HCT116 (cell line): ENCODE measurements at regions not wholly inside any gene's neighbourhood (a gene's known extent, or its start where the extent isn't known, plus 50 kb on each side); places are given as distances from the start of the nearest gene placed in this dataset.

Source experiments
- ATAC-seq: fragments of 200-7000 bp; cut with Tn5 transposase; 2 replicates; pipeline ENCODE4 v1.9.1; 2020; ENCODE audit warnings: mild to moderate bottlenecking, moderate library complexity
- BruUV-seq: library from RNA; stranded (reverse); fragments of 400-500 nt; replicated peaks from 2 replicates; lab custom pipeline; 2021; lab: Mats Ljungman, UMichigan
- CTCF ChIA-PET: fragments of 300-600 bp; sonication (Branson Sonifier 250); formaldehyde crosslinking; loops from one replicate; lab custom pipeline; 2021; ENCODE audit warnings: antibody characterized with exemption; lab: Charles Lee
- POLR2A ChIA-PET: fragments of 300-600, 350-600 bp; sonication (Branson Sonifier 250); formaldehyde crosslinking; loops from one replicate; lab custom pipeline; 2021; ENCODE audit warnings: antibody characterized with exemption; lab: Charles Lee
- RAD21 ChIA-PET, 2 experiments: fragments of 300-600 bp; sonication (Branson Sonifier 250); formaldehyde crosslinking; loops; one replicate each; lab custom pipeline; 2023; ENCODE audit warnings: low total read pairs in 2 of 2; ENCODE audit not compliant: uncharacterized antibody in 2 of 2, unreplicated experiment in 2 of 2, low non-redundant PET in 1 of 2; lab: Charles Lee
- DNase-seq: peaks from one replicate; pipeline ENCODE4 v3.0.0-alpha.2; 2010; ENCODE audit warnings: low read depth, low spot score
- H2AFZ ChIP-seq: fragments of 200-600 bp; shearing (Covaris generic), sonication (generic); 2 replicates; pipeline ENCODE4 v1.6.1; 2017; ENCODE audit warnings: low read depth, mixed run types, mixed read lengths, antibody characterized with exemption, low read length; ENCODE audit not compliant: poor library complexity, severe bottlenecking
- H3K27ac ChIP-seq: 2 replicates; pipeline ENCODE4 v1.5.1; 2012; ENCODE audit warnings: low read depth, low read length
- H3K27me3 ChIP-seq: fragments of 200-600 bp; sonication (generic); 2 replicates; pipeline ENCODE4 v1.6.1; 2016; ENCODE audit warnings: mixed run types, low read length, mixed read lengths; ENCODE audit not compliant: insufficient read depth
- H3K36me3 ChIP-seq, 2 experiments: fragments of 200-500 bp in 1 of 2; fragments of 200-600 bp in 1 of 2; sonication (Bioruptor generic) in 1 of 2; sonication (generic) in 1 of 2; 2 replicates each; pipeline versions ENCODE4 v1.5.1 to v1.6.1; 2014 to 2016; ENCODE audit warnings: low read length in 2 of 2, inconsistent platforms in 1 of 2, mixed read lengths in 1 of 2, mixed run types in 1 of 2; ENCODE audit not compliant: insufficient read depth in 2 of 2, control insufficient read depth in 1 of 2
- H3K4me1 ChIP-seq, 2 experiments: fragments of 200-600 bp in 1 of 2; sonication (generic) in 1 of 2; 2 replicates each; pipeline versions ENCODE4 v1.5.1 to v1.6.1; 2012 to 2017; ENCODE audit warnings: low read length in 2 of 2, inconsistent platforms in 1 of 2, mild to moderate bottlenecking in 1 of 2, mixed read lengths in 1 of 2, mixed run types in 1 of 2, moderate library complexity in 1 of 2; ENCODE audit not compliant: insufficient read depth in 2 of 2, control insufficient read depth in 1 of 2
- H3K4me2 ChIP-seq: fragments of 200-600 bp; sonication (generic); 2 replicates; pipeline ENCODE4 v1.6.1; 2017; ENCODE audit warnings: mixed run types, low read length, mixed read lengths
- H3K4me3 ChIP-seq, 2 experiments: fragments of 200-600 bp in 1 of 2; sonication (generic) in 1 of 2; replicated peaks in 1 of 2; 2 replicates each; pipeline ENCODE4 v1.5.1; 2011 to 2016; ENCODE audit warnings: low read length in 2 of 2, control low read depth in 1 of 2, low read depth in 1 of 2, mild to moderate bottlenecking in 1 of 2, mixed read lengths in 1 of 2, mixed run types in 1 of 2
- H3K79me2 ChIP-seq: fragments of 200-600 bp; sonication (generic); 2 replicates; pipeline ENCODE4 v1.6.1; 2017; ENCODE audit warnings: mild to moderate bottlenecking, mixed run types, low read length, moderate library complexity, mixed read lengths; ENCODE audit not compliant: insufficient read depth
- H3K9ac ChIP-seq: fragments of 200-600 bp; sonication (generic); 2 replicates; pipeline ENCODE4 v1.6.1; 2016; ENCODE audit warnings: low read length, mixed read lengths
- H3K9me2 ChIP-seq: fragments of 200-600 bp; sonication (generic), shearing (Covaris generic); 2 replicates; pipeline ENCODE4 v1.6.1; 2017; ENCODE audit warnings: mixed run types, mild to moderate bottlenecking, moderate library complexity; ENCODE audit not compliant: insufficient read depth
- H3K9me3 ChIP-seq, 2 experiments: fragments of 200-500 bp in 1 of 2; fragments of 200-600 bp in 1 of 2; sonication (Bioruptor generic) in 1 of 2; sonication (generic) in 1 of 2; 2 replicates each; pipeline ENCODE4 v1.6.1; 2014 to 2017; ENCODE audit warnings: low read length in 2 of 2, mixed read lengths in 2 of 2, inconsistent platforms in 1 of 2, low read depth in 1 of 2, mild to moderate bottlenecking in 1 of 2, mixed run types in 1 of 2, moderate library complexity in 1 of 2; ENCODE audit not compliant: control insufficient read depth in 1 of 2, insufficient read depth in 1 of 2
- H4K20me1 ChIP-seq: fragments of 200-600 bp; sonication (generic), shearing (Covaris generic); 2 replicates; pipeline ENCODE4 v1.6.1; 2017; ENCODE audit warnings: mixed run types, mild to moderate bottlenecking, moderate library complexity; ENCODE audit not compliant: insufficient read depth
- CBX3 ChIP-seq: IDR thresholded peaks from 2 replicates; pipeline ENCODE4 v1.6.1; 2012; ENCODE audit warnings: low read depth
- FOSL1 ChIP-seq: IDR thresholded peaks from 2 replicates; pipeline ENCODE4 v1.6.1; 2012; ENCODE audit warnings: low read depth
- JUND ChIP-seq: IDR thresholded peaks from 2 replicates; pipeline ENCODE4 v1.6.1; 2012
- MAX ChIP-seq: IDR thresholded peaks from 2 replicates; pipeline ENCODE4 v1.6.1; 2012
- SP1 ChIP-seq: IDR thresholded peaks from 2 replicates; pipeline ENCODE4 v1.6.1; 2012; ENCODE audit warnings: low read depth
- SRF ChIP-seq: IDR thresholded peaks from 2 replicates; pipeline ENCODE4 v1.6.1; 2012; ENCODE audit warnings: low read depth
- YY1 ChIP-seq: IDR thresholded peaks from 2 replicates; pipeline ENCODE4 v1.6.1; 2011; ENCODE audit warnings: low read length, low read depth, moderate library complexity, mild to moderate bottlenecking; ENCODE audit not compliant: insufficient replicate concordance; ENCODE audit errors: extremely low read depth
- intact Hi-C: fragments of 100-400 bp; cut with micrococcal nuclease; formaldehyde crosslinking; loops from 2 replicates; pipeline ENCODE4 v1.10.0; 2022
- TF ChIP-seq, protein P1 (sequence below): IDR thresholded peaks from 2 replicates; pipeline ENCODE4 v1.6.1; 2012
- TF ChIP-seq, protein P2 (sequence below): IDR thresholded peaks from 2 replicates; pipeline ENCODE4 v1.6.1; 2012; ENCODE audit warnings: low read depth

DNA sequence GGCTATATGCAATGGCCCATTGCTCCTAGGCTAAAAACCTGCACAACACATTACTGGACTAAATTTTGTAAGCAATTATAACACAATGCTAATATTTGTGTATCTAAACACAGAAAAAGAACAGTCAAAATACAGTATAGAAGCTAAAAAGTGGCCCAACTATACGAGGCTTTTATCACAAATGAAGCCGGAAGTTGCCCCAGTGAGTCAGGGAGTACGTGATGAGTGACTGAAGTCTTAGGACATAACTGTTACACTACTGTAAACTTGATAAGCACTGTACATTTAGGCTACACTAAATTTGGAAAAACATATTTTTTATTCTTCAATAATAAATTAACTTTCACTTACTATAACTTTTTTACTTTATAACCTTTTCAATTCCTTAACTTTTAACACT, 105.2 kb upstream of the PRR16 start:
- Histone ChIP-seq H4K20me1 (no peaks in the 10 kb centered on the region), H3K9me3 (no peaks in the 10 kb centered on the region), H3K9ac (no peak overlapping the region), H3K27me3 (no peaks in the 10 kb centered on the region), H3K79me2 (no peaks in the 10 kb centered on the region), H3K4me3 (no peak overlapping the region), H2AFZ (no peak overlapping the region), H3K27ac (no peak overlapping the region), H3K4me1 (no peaks in the 10 kb centered on the region), H3K4me2 (no peak overlapping the region), H3K36me3 (no peaks in the 10 kb centered on the region), H3K9me2 (no peaks in the 10 kb centered on the region)
- intact Hi-C loops: no loop called here
- CTCF ChIA-PET: no interaction called here
- POLR2A ChIA-PET: no interaction called here
- ATAC-seq (no peak), DNase-seq (no peak)
- RAD21 ChIA-PET: no interaction called here
- no TSS peak for BruUV-seq
- TF ChIP-seq SP1 (no peak), FOSL1 (no peak), CBX3 (no peak), YY1 (no peak), JUND (no peak), MAX (no peak), SRF (no peak)
- TF ChIP-seq, protein P1, sequence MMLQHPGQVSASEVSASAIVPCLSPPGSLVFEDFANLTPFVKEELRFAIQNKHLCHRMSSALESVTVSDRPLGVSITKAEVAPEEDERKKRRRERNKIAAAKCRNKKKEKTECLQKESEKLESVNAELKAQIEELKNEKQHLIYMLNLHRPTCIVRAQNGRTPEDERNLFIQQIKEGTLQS: no peak
- TF ChIP-seq, protein P2, sequence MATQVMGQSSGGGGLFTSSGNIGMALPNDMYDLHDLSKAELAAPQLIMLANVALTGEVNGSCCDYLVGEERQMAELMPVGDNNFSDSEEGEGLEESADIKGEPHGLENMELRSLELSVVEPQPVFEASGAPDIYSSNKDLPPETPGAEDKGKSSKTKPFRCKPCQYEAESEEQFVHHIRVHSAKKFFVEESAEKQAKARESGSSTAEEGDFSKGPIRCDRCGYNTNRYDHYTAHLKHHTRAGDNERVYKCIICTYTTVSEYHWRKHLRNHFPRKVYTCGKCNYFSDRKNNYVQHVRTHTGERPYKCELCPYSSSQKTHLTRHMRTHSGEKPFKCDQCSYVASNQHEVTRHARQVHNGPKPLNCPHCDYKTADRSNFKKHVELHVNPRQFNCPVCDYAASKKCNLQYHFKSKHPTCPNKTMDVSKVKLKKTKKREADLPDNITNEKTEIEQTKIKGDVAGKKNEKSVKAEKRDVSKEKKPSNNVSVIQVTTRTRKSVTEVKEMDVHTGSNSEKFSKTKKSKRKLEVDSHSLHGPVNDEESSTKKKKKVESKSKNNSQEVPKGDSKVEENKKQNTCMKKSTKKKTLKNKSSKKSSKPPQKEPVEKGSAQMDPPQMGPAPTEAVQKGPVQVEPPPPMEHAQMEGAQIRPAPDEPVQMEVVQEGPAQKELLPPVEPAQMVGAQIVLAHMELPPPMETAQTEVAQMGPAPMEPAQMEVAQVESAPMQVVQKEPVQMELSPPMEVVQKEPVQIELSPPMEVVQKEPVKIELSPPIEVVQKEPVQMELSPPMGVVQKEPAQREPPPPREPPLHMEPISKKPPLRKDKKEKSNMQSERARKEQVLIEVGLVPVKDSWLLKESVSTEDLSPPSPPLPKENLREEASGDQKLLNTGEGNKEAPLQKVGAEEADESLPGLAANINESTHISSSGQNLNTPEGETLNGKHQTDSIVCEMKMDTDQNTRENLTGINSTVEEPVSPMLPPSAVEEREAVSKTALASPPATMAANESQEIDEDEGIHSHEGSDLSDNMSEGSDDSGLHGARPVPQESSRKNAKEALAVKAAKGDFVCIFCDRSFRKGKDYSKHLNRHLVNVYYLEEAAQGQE: no peak
